ENCODE measurements at regions not wholly inside any gene's neighbourhood (a gene's known extent, or its start where the extent isn't known, plus 50 kb on each side); places are given as distances from the start of the nearest gene placed in this dataset.

DNA sequence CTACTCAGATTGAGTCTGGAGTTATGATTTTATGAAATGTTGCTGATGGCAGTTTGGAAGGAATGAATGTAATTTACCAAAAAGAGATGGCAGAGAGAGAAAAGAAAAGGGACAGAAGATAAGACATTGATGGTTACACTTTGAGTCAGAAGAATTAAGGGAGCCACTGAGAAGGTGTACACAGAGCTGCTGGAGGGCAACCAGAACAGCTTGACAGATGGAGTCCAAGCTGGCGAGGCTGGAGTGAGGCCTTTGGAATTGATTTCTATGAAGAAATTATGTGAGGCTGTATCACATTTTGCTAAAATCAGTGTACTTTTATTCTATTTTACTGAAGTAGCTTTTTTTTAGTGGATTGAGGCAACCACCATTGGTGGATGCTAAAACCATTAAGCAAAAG is 740.5 kb downstream of the REEP3 start:
- Histone ChIP-seq H3K4me3 (ENCODE audit: low read length) (no peak overlapping the region), H3K27ac (ENCODE audit: low read length) (no peak overlapping the region), H2AFZ (ENCODE audit: low read depth, low read length) (no peak overlapping the region), H3K4me2 (ENCODE audit: low read length) (no peak overlapping the region), H3K9ac (ENCODE audit: low read length) (no peak overlapping the region), H3K4me1 (ENCODE audit: low read length) (peaks cover 4% of the 10 kb centered on the region; the same call in 1 of the 2 replicates), H3K79me2 (ENCODE audit: low read length) (no peaks in the 10 kb centered on the region), H3K9me3 (ENCODE audit: insufficient read depth, low read length) (no peaks in the 10 kb centered on the region), H3K27me3 (ENCODE audit: low read depth, low read length) (no peaks in the 10 kb centered on the region), H4K20me1 (ENCODE audit: insufficient read depth, low read length) (no peaks in the 10 kb centered on the region), H3K36me3 (replicated peaks; ENCODE audit: low read depth, low read length) (no peaks in the 10 kb centered on the region)
- TF ChIP-seq, protein P1, sequence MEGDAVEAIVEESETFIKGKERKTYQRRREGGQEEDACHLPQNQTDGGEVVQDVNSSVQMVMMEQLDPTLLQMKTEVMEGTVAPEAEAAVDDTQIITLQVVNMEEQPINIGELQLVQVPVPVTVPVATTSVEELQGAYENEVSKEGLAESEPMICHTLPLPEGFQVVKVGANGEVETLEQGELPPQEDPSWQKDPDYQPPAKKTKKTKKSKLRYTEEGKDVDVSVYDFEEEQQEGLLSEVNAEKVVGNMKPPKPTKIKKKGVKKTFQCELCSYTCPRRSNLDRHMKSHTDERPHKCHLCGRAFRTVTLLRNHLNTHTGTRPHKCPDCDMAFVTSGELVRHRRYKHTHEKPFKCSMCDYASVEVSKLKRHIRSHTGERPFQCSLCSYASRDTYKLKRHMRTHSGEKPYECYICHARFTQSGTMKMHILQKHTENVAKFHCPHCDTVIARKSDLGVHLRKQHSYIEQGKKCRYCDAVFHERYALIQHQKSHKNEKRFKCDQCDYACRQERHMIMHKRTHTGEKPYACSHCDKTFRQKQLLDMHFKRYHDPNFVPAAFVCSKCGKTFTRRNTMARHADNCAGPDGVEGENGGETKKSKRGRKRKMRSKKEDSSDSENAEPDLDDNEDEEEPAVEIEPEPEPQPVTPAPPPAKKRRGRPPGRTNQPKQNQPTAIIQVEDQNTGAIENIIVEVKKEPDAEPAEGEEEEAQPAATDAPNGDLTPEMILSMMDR (IDR thresholded peaks at IDR 0.05; ENCODE audit: low read depth, low read length), result no peak

DNA sequence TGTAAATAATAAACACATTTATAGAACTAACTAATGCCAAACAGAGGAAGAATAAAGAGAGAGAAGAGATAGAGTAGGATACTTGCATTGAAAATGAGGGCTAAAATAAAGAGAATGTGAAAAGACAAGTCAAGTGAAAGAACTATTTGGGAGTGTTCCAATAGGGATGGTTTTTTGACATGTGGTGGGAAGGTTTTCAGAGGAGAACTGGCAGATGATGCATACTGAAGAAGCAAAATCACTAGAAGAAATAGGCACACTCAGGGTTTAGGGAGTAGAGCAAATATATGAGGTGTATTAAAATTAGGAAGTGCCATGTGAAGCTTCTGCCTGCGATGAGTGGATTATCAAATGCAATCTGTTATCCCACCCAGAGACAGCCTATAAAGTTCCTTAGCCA is 744.8 kb downstream of the REEP3 start:
- H3K9ac ChIP-seq (ENCODE audit: low read length), result no peak overlapping the region
- H3K9me3 ChIP-seq (ENCODE audit: insufficient read depth, low read length), result no peaks in the 10 kb centered on the region
- H3K4me3 ChIP-seq (ENCODE audit: low read length), result no peak overlapping the region
- TF ChIP-seq EZH2phosphoT487 (IDR thresholded peaks at IDR 0.05; ENCODE audit: low read depth), result no peak
- TF ChIP-seq, protein P1 (IDR thresholded peaks at IDR 0.05; ENCODE audit: low read depth, low read length), result no peak
- no peaks in the 10 kb centered on the region for H3K79me2 ChIP-seq (ENCODE audit: low read length)
- H3K27ac ChIP-seq (ENCODE audit: low read length), result no peak overlapping the region
- no peaks in the 10 kb centered on the region for H3K27me3 ChIP-seq (ENCODE audit: low read depth, low read length)
- no peak overlapping the region for H3K4me2 ChIP-seq (ENCODE audit: low read length)
- no peaks in the 10 kb centered on the region for H4K20me1 ChIP-seq (ENCODE audit: insufficient read depth, low read length)
- no peak overlapping the region for H2AFZ ChIP-seq (ENCODE audit: low read depth, low read length)
- H3K36me3 ChIP-seq (replicated peaks; ENCODE audit: low read depth, low read length), result no peaks in the 10 kb centered on the region
- no peaks in the 10 kb centered on the region for H3K4me1 ChIP-seq (ENCODE audit: low read length)

DNA sequence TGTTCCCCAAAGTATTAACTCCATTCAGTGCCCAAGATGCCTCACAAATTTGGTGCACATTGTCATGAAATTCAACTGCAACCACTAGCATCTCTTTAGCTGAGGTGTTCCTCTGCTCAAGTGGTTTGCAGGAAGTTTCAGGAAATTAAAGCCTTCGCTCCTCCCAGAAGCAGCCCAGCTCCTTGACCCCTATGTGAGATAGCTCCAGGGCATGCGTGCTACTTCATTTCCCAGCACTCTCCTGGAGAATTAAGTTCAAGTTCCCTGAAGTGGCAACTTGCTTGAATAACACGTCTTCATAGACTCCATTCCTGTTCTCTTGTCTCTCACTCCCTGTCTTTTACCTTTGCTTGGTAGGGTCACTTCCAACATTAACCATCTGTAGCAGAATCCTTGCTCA is 750.3 kb downstream of the REEP3 start:
- H3K36me3 ChIP-seq (replicated peaks; ENCODE audit: low read depth, low read length), result no peaks in the 10 kb centered on the region
- H3K4me3 ChIP-seq (ENCODE audit: low read length), result no peak overlapping the region
- H3K27me3 ChIP-seq (ENCODE audit: low read depth, low read length), result no peaks in the 10 kb centered on the region
- H3K27ac ChIP-seq (ENCODE audit: low read length), result no peak overlapping the region
- H2AFZ ChIP-seq (ENCODE audit: low read depth, low read length), result no peak overlapping the region
- no peak overlapping the region for H3K4me2 ChIP-seq (ENCODE audit: low read length)
- H3K9ac ChIP-seq (ENCODE audit: low read length), result no peak overlapping the region
- 0 out of 2 replicates have a peak, but pooled peaks cover 5% of the 10 kb centered on the region for H3K4me1 ChIP-seq (ENCODE audit: low read length)
- H3K9me3 ChIP-seq (ENCODE audit: insufficient read depth, low read length), result no peaks in the 10 kb centered on the region
- no peak for TF ChIP-seq EZH2phosphoT487 (IDR thresholded peaks at IDR 0.05; ENCODE audit: low read depth)
- TF ChIP-seq, protein P1 (IDR thresholded peaks at IDR 0.05; ENCODE audit: low read depth, low read length), result no peak
- H4K20me1 ChIP-seq (ENCODE audit: insufficient read depth, low read length), result no peaks in the 10 kb centered on the region
- H3K79me2 ChIP-seq (ENCODE audit: low read length), result no peaks in the 10 kb centered on the region

DNA sequence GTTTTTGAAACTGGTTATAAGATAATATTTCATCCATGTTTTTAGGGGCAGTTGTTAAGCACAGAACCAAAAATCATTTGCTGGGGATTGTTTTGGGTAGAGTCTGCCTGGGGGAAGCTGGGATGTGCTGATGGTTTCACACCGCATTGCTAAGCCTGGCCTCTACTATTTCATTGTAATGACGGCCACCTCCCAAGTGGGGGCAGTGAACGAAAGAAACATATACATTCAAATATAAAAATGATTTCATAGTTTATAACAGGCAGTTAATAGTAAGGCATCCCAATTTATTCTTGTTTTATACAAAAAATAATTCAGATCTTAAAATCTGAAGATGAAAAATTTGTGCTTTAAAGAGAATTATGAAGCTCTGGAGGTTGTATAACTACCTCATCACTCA is 750.8 kb downstream of the REEP3 start:
- Histone ChIP-seq H3K79me2 (ENCODE audit: low read length) (no peaks in the 10 kb centered on the region), H3K4me2 (ENCODE audit: low read length) (no peak overlapping the region), H3K27ac (ENCODE audit: low read length) (no peak overlapping the region), H3K27me3 (ENCODE audit: low read depth, low read length) (no peaks in the 10 kb centered on the region), H3K36me3 (replicated peaks; ENCODE audit: low read depth, low read length) (no peaks in the 10 kb centered on the region), H4K20me1 (ENCODE audit: insufficient read depth, low read length) (no peaks in the 10 kb centered on the region), H3K4me1 (ENCODE audit: low read length) (0 out of 2 replicates have a peak, but pooled peaks cover 5% of the 10 kb centered on the region), H3K4me3 (ENCODE audit: low read length) (no peak overlapping the region), H2AFZ (ENCODE audit: low read depth, low read length) (no peak overlapping the region), H3K9me3 (ENCODE audit: insufficient read depth, low read length) (no peaks in the 10 kb centered on the region), H3K9ac (ENCODE audit: low read length) (no peak overlapping the region)
- no peak for TF ChIP-seq EZH2phosphoT487 (IDR thresholded peaks at IDR 0.05; ENCODE audit: low read depth)
- TF ChIP-seq, protein P1 (IDR thresholded peaks at IDR 0.05; ENCODE audit: low read depth, low read length), result peak; percentile 5; the same call in 1 of the 2 replicates
